Activated CD4-positive, alpha-beta T cell treated with anti-CD3 and anti-CD28 coated beads for 24 hours (primary cell): ENCODE measurements at regions not wholly inside any gene's neighbourhood (a gene's known extent, or its start where the extent isn't known, plus 50 kb on each side); places are given as distances from the start of the nearest gene placed in this dataset.

Source experiments
- DNase-seq, 2 donors: peaks; one replicate each; pipeline ENCODE4 v3.0.0-alpha.2; 2020; ENCODE audit warnings: low read depth in 2 of 2

DNA sequence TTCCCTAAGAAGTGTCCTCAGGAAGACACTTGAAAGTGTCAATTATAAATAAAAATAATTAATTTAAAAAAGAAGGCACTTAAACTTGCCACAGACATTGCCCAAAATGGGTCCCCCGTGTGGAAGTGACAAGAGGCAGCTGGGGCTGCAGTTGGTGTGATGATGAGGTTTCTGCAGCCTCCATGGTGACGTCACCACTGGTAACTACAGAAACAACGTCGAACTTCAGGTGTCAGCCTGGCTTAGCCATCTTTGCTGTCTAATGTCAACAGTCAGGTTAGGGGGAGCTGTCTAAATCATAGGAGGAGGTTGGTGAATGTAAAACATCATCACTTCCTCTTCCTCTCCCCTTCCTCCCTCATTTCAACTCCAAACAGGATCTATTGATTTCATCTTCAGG, 328.6 kb downstream of the MN1 start:
- no peak for DNase-seq

DNA sequence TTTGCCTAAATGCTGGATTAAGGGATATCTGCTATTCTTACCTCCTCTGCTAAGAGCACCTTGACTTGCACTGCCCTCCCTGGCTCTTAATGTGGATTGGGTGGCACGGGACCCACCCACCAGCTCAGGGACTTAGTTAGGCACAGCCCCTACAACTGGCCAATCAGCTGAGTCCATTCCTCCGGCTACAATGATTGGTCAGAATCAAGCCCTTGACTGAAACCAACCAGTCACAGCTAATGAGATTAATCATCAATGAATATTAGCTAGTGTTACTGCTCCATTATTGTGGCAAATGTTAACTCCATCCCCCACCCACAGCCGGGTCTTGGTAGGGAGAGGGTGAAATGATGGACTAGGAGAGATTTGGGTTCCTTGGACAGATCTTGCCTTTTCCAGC, 328.0 kb downstream of the MN1 start:
- no peak for DNase-seq

DNA sequence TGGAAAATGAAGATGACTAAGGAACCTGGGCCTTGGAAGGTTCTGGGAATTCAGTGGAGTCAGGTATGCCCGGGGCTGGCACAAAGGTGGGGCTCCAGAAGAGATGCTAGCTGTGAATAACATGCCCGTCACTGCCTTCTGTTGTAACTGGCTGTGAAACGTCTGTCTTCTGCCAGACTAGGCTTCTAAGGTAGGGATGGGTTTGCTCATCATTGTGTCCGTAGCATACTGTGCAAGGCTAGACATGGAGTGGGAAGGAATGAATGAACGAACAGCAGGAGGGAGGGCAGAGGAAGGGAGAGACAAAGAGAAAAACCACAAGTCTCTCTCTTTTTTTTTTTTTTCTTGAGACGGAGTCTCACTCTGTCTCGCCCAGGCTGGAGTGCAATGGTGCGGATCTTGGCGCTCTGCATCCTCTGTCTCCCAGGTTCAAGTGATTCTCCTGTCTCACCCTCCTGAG, 327.4 kb downstream of the MN1 start:
- no peak for DNase-seq

GRCh38 chr22:27474711-27475547, 326.6 kb downstream of the MN1 start:
- DNase-seq, result no peak

DNA sequence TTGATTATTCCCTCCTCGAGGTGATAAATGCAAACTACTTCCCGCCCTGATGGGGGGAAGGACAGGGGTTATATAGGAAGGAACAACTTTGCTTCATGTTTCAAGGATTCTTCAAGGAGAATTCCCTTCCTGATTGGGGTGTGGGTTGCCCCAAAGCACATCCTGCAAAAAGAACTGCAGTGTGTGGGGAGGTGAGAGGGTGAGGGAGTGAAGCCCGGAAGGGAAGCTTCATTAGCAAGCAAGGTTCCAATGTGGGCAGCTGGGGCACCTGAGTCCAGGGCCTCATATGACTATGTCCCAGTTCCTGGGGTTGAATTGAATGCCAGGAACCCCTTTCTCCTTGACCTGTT, 326.0 kb downstream of the MN1 start:
- no peak for DNase-seq

DNA sequence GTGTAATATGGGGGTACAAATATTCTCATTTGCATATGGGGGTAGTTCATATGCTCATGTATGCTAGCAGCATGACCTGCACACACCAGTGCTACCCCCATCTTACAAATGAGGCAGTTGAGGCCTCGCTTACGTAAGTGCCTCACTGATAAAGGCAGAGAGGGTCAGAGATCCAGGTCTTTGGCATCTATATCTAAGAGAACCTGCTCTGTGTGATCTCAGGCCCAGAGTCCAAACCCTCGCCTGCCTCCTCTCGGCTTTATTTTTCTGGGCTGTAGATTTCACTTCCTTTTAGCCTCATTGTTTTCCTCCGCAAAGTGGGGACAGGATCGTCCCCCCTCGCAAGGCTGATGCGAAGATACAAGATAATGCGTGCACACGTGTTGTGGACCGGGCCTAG, 325.2 kb downstream of the MN1 start:
- no peak for DNase-seq

DNA sequence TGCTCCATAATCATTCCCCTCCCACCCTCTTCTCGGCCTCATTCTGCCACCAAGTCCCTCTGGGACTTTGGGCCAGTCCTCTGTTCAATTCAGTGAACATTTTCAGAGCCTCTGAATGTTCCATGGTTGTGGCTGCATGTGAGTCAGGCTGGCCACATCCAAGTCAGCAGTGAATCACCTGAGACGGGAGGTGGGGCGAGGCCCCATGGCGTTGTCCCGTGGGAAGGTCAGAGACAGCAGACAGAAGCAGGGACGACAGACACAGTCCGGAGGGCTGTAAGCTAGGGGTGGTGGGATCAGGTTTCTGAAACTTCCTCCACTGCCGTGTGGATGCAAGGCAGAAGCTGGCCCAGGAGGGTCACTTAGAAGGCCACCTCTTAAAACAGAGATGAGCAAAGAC, 324.8 kb downstream of the MN1 start:
- no peak for DNase-seq

GRCh38 chr22:27477171-27477570, 324.4 kb downstream of the MN1 start:
- DNase-seq, result no peak

DNA sequence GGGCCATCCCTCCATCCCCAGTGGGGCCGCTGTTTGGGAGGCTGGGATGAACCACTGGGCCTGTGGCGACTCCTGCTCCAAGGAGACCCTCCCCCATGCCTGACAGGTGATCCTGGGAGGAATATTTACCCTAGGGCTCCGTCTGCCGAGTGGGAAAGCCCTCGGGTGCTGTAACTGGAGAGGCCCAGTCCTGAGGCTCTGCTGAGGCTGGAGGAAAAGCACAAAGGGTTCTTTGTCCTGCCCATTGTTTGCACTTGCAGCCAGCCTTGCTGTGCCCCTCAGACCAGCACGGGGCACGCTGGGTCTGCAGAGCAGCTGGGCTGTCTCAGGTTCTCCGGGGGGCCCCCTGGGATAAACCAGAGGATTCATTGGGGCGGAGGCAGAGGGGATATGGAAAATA, 321.1 kb downstream of the MN1 start:
- DNase-seq, result no peak

DNA sequence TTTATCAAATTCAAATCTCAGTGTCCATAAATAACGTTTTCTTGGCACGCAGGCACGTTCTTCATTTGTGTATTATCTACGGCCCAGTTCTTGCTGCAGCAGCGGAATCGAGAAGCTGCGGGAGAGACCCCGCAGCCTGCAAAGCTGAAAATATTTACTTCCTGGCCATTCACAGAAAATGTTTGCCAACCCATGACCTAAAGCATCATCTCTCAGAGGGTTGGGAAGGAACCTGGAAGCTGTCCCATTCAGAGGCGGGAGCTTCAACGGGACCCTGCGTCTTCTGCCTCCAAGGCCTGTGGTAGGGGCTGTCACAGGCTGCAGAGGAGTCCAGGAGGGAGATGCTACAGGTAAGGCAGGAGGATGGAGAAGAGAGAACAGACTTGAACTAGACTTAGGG, 319.2 kb downstream of the MN1 start:
- DNase-seq, result no peak

GRCh38 chr22:27483095-27483785, 318.3 kb downstream of the MN1 start:
- no peak for DNase-seq

GRCh38 chr22:27485842-27486241, 315.7 kb downstream of the MN1 start:
- no peak for DNase-seq

GRCh38 chr22:27487600-27488452, 313.7 kb downstream of the MN1 start:
- no peak for DNase-seq

GRCh38 chr22:27488456-27489177, 312.9 kb downstream of the MN1 start:
- DNase-seq, result no peak

DNA sequence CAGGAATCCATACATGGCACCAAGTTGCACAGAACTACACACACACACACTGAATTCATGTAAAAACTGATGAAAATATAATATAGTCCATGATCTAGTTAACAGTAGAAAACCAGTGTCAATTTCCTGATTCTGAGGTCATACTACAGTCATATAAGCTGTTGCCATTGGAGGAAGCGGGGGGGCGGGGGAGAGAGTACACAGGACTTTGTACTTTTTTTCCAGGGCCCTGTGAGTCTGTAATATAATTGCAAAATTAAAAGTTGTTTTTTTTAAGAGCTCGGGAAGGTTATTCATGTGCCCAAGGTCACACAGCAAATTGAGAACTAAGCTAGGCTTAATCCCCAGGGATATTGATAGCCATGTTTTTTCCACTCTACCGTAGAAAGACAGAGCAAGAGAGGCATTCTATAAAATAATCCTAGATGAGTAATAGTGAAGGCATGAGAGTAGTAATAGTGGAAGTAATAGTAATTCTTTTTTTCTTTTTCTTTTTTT, 312.3 kb downstream of the MN1 start:
- DNase-seq, result no peak

DNA sequence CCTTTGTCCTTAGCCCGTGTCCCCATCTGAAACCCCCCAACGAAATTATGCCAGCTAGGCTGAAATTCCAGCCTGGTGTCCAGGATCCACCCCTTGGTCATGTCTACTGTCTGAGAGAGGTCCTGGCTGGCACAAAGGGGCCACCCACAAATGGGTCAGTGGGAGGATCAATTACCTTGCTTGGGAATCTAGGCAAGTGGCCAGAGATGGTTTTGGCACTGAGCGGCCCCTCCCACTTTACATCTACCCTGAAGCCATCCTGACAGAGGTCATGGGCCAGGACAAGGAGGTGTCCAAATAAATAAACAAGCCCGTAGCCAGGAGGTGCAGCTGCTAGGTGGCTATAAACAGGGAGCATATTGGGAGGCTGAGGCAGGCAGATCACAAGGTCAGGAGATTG, 311.5 kb downstream of the MN1 start:
- DNase-seq, result no peak

GRCh38 chr22:27491888-27492287, 309.7 kb downstream of the MN1 start:
- no peak for DNase-seq

- DNase-seq, result no peak
Measured at GRCh38 chr22:27492566-27493201, 308.9 kb downstream of the MN1 start.

GRCh38 chr22:27493796-27494195, 307.8 kb downstream of the MN1 start:
- no peak for DNase-seq

- DNase-seq, result no peak
Measured at GRCh38 chr22:27494785-27495184, 306.8 kb downstream of the MN1 start.

DNA sequence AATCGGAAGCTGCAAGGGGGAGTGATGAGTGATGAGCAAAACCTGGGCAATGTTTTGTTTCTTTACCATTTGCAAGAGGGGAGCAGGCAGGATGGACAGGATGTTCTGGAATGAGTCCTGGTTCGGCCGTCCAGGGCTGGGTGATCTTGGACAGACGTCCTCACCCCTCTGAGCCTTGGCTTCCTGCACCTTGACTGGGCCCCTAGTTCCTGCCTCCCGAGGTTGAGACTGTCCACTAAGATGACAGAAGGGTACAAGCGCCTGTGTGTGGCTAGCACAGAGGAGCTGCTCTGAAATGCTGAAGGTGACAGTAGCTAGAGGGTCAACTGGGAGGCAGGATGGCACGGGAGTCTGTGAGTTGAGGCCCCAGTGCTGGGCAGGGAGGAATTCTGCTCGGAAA, 306.2 kb downstream of the MN1 start:
- no peak for DNase-seq
